Natural killer cell (primary cell): ENCODE measurements at regions not wholly inside any gene's neighbourhood (a gene's known extent, or its start where the extent isn't known, plus 50 kb on each side); places are given as distances from the start of the nearest gene placed in this dataset.

Experiments
- ATAC-seq, 3 donors: fragments of 150-1000 bp in 2 of 3; fragments of 200-7000 bp in 1 of 3; cut with Tn5 transposase; 1 replicate in 1 of 3; 2 replicates in 2 of 3; pipeline ENCODE4 v1.10.0; 2021; ENCODE audit warnings: mild to moderate bottlenecking in 2 of 3, moderate library complexity in 2 of 3
- DNase-seq, 2 donors: peaks; one replicate each; pipeline versions ENCODE4 v3.0.0 to v3.0.0-alpha.2; 2013 to 2021; ENCODE audit warnings: mixed read lengths in 1 of 2
- H3K27ac ChIP-seq: one replicate; pipeline ENCODE4 v1.5.1; 2013; ENCODE audit warnings: mild to moderate bottlenecking, low read length
- H3K27me3 ChIP-seq: one replicate; pipeline ENCODE4 v1.6.1; 2013; ENCODE audit warnings: low read length; ENCODE audit not compliant: control insufficient read depth, insufficient read depth
- H3K36me3 ChIP-seq: one replicate; pipeline ENCODE4 v1.6.1; 2013; ENCODE audit warnings: low read length; ENCODE audit not compliant: control insufficient read depth, insufficient read depth
- H3K4me1 ChIP-seq: one replicate; pipeline ENCODE4 v1.6.1; 2013; ENCODE audit warnings: low read length; ENCODE audit not compliant: control insufficient read depth, insufficient read depth
- H3K4me3 ChIP-seq: one replicate; pipeline ENCODE4 v1.5.1; 2013; ENCODE audit warnings: low read length
- H3K9me3 ChIP-seq: one replicate; pipeline ENCODE4 v1.6.1; 2013; ENCODE audit warnings: low read length; ENCODE audit not compliant: control insufficient read depth, insufficient read depth
- H3K27ac Mint-ChIP-seq, 2 donors: one replicate each; pipeline ENCODE4 v1.8.0; 2022; ENCODE audit warnings: mild to moderate bottlenecking in 2 of 2, mixed read lengths in 2 of 2, moderate library complexity in 1 of 2
- H3K27me3 Mint-ChIP-seq, 2 donors: one replicate each; pipeline ENCODE4 v1.8.0; 2022; ENCODE audit warnings: low read depth in 2 of 2, mixed read lengths in 2 of 2
- H3K36me3 Mint-ChIP-seq: one replicate; pipeline ENCODE4 v1.8.0; 2022; ENCODE audit warnings: mixed read lengths
- H3K4me1 Mint-ChIP-seq, 2 donors: one replicate each; pipeline ENCODE4 v1.8.0; 2022; ENCODE audit warnings: mixed read lengths in 2 of 2
- H3K4me3 Mint-ChIP-seq: one replicate; pipeline ENCODE4 v1.8.0; 2022; ENCODE audit warnings: mild to moderate bottlenecking, moderate library complexity, mixed read lengths
- H3K9me3 Mint-ChIP-seq, 2 donors: one replicate each; pipeline ENCODE4 v1.8.0; 2022; ENCODE audit warnings: mixed read lengths in 2 of 2
- CTCF ChIP-seq: fragments of 200-600 bp; IDR thresholded peaks from one replicate; pipeline ENCODE4 v1.8.0; 2022; ENCODE audit warnings: antibody characterized with exemption
- WGBS: methylation state at CpG from one replicate; pipeline ENCODE4 v1.1.7; 2013; ENCODE audit warnings: missing lambda C conversion rate; ENCODE audit not compliant: insufficient coverage; 5-methylcytosine and 5-hydroxymethylcytosine counted together
- intact Hi-C: fragments of 100-400 bp; cut with micrococcal nuclease; formaldehyde crosslinking; loops from one replicate; pipeline ENCODE4 v1.14.2; 2022

- H3K36me3 Mint-ChIP-seq: no peaks in the 10 kb centered on the region
- H3K9me3 Mint-ChIP-seq: no peaks in the 10 kb centered on the region
- H3K9me3 ChIP-seq: no peaks in the 10 kb centered on the region
- H3K4me1 ChIP-seq: peaks cover 9% of the 10 kb centered on the region
- H3K4me3 ChIP-seq: no peak overlapping the region
- no peaks in the 10 kb centered on the region for H3K36me3 ChIP-seq
- H3K4me1 Mint-ChIP-seq: peaks cover 6 to 9% of the 10 kb centered on the region in 2 donors
- ATAC-seq (no peak), DNase-seq (no peak)
- intact Hi-C loops: no loop called here
- H3K27ac ChIP-seq: no peak overlapping the region
- peaks cover 28 to 37% of the 10 kb centered on the region in 2 donors for H3K27me3 Mint-ChIP-seq
- H3K4me3 Mint-ChIP-seq: no peak overlapping the region
- no peaks in the 10 kb centered on the region for H3K27me3 ChIP-seq
- no peak overlapping the region for H3K27ac Mint-ChIP-seq
- no peak for TF ChIP-seq CTCF
- WGBS: 93% methylated on average over 9 of the region's 13 CpGs
Observed at GRCh38 chr3:194007592-194008337, 128.2 kb upstream of the HES1 start.

DNA sequence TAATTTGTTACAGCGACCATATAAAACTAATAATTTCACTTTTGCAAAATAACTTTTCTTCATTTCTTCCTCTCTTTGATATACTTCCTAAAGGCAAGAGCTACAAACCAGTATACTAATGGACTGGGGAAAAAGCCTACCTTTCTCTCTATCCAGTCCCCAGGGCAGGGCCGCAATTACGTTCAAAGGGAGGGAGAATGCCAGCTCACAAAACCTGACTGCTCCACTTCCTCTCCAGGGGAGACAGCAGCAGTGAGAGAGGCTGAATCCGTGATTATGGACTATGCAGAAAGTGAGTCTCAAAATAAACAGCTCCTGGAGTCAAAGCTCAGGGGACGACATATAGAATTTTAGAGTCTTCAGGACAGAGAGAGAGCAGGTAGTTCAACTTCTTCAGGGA is 126.9 kb upstream of the HES1 start:
- Histone ChIP-seq H3K4me3 (no peak overlapping the region), H3K27me3 (no peaks in the 10 kb centered on the region), H3K27ac (no peak overlapping the region), H3K36me3 (no peaks in the 10 kb centered on the region), H3K9me3 (no peaks in the 10 kb centered on the region), H3K4me1 (no peaks in the 10 kb centered on the region)
- intact Hi-C loops: no loop called here
- no peak for TF ChIP-seq CTCF
- no peak overlapping the region for H3K27ac Mint-ChIP-seq
- H3K36me3 Mint-ChIP-seq: no peaks in the 10 kb centered on the region
- H3K4me3 Mint-ChIP-seq: no peak overlapping the region
- H3K9me3 Mint-ChIP-seq: no peaks in the 10 kb centered on the region
- H3K4me1 Mint-ChIP-seq: no peaks in the 10 kb centered on the region
- peaks cover 26 to 32% of the 10 kb centered on the region in 2 donors for H3K27me3 Mint-ChIP-seq
- DNase-seq: no peak
- WGBS: 80% methylated on average over 5 of the region's 5 CpGs
- ATAC-seq: no peak

GRCh38 chr3:194009892-194010533 is 125.9 kb upstream of the HES1 start:
- intact Hi-C loops: no loop called here
- Mint-ChIP-seq H3K4me3 (no peak overlapping the region), H3K27me3 (peaks cover 23 to 27% of the 10 kb centered on the region in 2 donors), H3K27ac (no peak overlapping the region), H3K4me1 (no peaks in the 10 kb centered on the region), H3K36me3 (no peaks in the 10 kb centered on the region), H3K9me3 (no peaks in the 10 kb centered on the region)
- WGBS: 74% methylated on average over 3 of the region's 4 CpGs
- H3K36me3 ChIP-seq: no peaks in the 10 kb centered on the region
- no peak overlapping the region for H3K4me3 ChIP-seq
- no peaks in the 10 kb centered on the region for H3K27me3 ChIP-seq
- no peak for ATAC-seq
- DNase-seq: no peak
- H3K9me3 ChIP-seq: no peaks in the 10 kb centered on the region
- H3K4me1 ChIP-seq: no peaks in the 10 kb centered on the region
- no peak for TF ChIP-seq CTCF
- no peak overlapping the region for H3K27ac ChIP-seq
